ENCODE measurements at regions not wholly inside any gene's neighbourhood (a gene's known extent, or its start where the extent isn't known, plus 50 kb on each side); places are given as distances from the start of the nearest gene placed in this dataset.

- peak; percentile 25 for DNase-seq (ENCODE audit: extremely low read depth, low read depth)
- TF ChIP-seq CTCF (IDR thresholded peaks at IDR 0.05; ENCODE audit: low read depth, low read length) = no peak
These were observed 244.7 kb upstream of the GRAMD2B start for GRCh38 chr5:126178521-126178920.

GRCh38 chr5:126182971-126183695, 240.1 kb upstream of the GRAMD2B start:
- no peak for DNase-seq (ENCODE audit: extremely low read depth, low read depth)
- TF ChIP-seq CTCF (IDR thresholded peaks at IDR 0.05; ENCODE audit: low read depth, low read length) = no peak

GRCh38 chr5:126184474-126184873, 238.7 kb upstream of the GRAMD2B start:
- DNase-seq (ENCODE audit: extremely low read depth, low read depth) = no peak
- TF ChIP-seq CTCF (IDR thresholded peaks at IDR 0.05; ENCODE audit: low read depth, low read length) = no peak

GRCh38 chr5:126186210-126186609, 237.0 kb upstream of the GRAMD2B start:
- no peak for TF ChIP-seq CTCF (IDR thresholded peaks at IDR 0.05; ENCODE audit: low read depth, low read length)
- DNase-seq (ENCODE audit: extremely low read depth, low read depth) = no peak

- no peak for TF ChIP-seq CTCF (IDR thresholded peaks at IDR 0.05; ENCODE audit: low read depth, low read length)
- no peak for DNase-seq (ENCODE audit: extremely low read depth, low read depth)
These were observed 234.4 kb upstream of the GRAMD2B start for GRCh38 chr5:126188804-126189203.

GRCh38 chr5:126189231-126189630, 234.0 kb upstream of the GRAMD2B start:
- DNase-seq (ENCODE audit: extremely low read depth, low read depth) = no peak
- no peak for TF ChIP-seq CTCF (IDR thresholded peaks at IDR 0.05; ENCODE audit: low read depth, low read length)

GRCh38 chr5:126189862-126190261, 233.3 kb upstream of the GRAMD2B start:
- no peak for DNase-seq (ENCODE audit: extremely low read depth, low read depth)
- TF ChIP-seq CTCF (IDR thresholded peaks at IDR 0.05; ENCODE audit: low read depth, low read length) = no peak

All from AG09319 (cell line).